Adrenal gland (tissue), 5 donors: ENCODE measurements at regions not wholly inside any gene's neighbourhood (a gene's known extent, or its start where the extent isn't known, plus 50 kb on each side); places are given as distances from the start of the nearest gene placed in this dataset.

Experiments
- POLR2A ChIP-seq, 2 donors: fragments of 450-650 bp; IDR thresholded peaks; one replicate each; pipeline ENCODE4 v1.6.1; 2017; ENCODE audit warnings: antibody characterized with exemption in 2 of 2, mild to moderate bottlenecking in 2 of 2, moderate library complexity in 1 of 2
- TF ChIP-seq, protein P1 (sequence below), 6 experiments: fragments of 450-650 bp in 4 of 6; fragments of 200-600 bp in 2 of 6; sonication (generic) in 1 of 6; IDR thresholded peaks; 1 replicate in 5 of 6; 2 replicates in 1 of 6; pipeline versions ENCODE4 v1.5.1 to v1.8.0; 2016 to 2021; ENCODE audit warnings: antibody characterized with exemption in 6 of 6, mild to moderate bottlenecking in 2 of 6, moderate library complexity in 1 of 6
- donor health status: DM: no; HTN: no; CAD: no.

DNA sequence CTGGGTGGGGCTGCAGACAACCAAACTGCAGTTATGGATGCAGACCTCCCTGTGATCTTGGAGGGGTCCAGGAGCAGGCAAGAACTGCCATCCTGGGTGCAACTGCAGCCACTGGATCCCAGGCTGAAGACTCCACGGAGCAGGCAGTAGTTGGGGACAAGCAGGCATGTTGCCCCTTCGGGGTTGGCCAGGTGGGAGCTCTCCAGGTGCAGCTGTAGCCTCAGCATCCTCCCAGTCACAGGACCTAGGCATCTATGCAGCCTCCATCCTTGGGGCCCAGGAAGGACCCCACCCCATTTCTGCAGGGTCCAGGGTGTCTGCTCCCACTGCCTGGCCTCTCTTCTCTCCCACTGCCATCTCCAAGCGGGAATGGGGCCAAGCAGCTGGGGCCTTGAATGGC, 322.2 kb upstream of the RBMS3 start:
- TF ChIP-seq, protein P1, sequence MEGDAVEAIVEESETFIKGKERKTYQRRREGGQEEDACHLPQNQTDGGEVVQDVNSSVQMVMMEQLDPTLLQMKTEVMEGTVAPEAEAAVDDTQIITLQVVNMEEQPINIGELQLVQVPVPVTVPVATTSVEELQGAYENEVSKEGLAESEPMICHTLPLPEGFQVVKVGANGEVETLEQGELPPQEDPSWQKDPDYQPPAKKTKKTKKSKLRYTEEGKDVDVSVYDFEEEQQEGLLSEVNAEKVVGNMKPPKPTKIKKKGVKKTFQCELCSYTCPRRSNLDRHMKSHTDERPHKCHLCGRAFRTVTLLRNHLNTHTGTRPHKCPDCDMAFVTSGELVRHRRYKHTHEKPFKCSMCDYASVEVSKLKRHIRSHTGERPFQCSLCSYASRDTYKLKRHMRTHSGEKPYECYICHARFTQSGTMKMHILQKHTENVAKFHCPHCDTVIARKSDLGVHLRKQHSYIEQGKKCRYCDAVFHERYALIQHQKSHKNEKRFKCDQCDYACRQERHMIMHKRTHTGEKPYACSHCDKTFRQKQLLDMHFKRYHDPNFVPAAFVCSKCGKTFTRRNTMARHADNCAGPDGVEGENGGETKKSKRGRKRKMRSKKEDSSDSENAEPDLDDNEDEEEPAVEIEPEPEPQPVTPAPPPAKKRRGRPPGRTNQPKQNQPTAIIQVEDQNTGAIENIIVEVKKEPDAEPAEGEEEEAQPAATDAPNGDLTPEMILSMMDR (IDR thresholded peaks at IDR 0.05) = no peak
- TF ChIP-seq POLR2A (IDR thresholded peaks at IDR 0.05) = no peak
